ENCODE measurements at regions not wholly inside any gene's neighbourhood (a gene's known extent, or its start where the extent isn't known, plus 50 kb on each side); places are given as distances from the start of the nearest gene placed in this dataset.

DNA sequence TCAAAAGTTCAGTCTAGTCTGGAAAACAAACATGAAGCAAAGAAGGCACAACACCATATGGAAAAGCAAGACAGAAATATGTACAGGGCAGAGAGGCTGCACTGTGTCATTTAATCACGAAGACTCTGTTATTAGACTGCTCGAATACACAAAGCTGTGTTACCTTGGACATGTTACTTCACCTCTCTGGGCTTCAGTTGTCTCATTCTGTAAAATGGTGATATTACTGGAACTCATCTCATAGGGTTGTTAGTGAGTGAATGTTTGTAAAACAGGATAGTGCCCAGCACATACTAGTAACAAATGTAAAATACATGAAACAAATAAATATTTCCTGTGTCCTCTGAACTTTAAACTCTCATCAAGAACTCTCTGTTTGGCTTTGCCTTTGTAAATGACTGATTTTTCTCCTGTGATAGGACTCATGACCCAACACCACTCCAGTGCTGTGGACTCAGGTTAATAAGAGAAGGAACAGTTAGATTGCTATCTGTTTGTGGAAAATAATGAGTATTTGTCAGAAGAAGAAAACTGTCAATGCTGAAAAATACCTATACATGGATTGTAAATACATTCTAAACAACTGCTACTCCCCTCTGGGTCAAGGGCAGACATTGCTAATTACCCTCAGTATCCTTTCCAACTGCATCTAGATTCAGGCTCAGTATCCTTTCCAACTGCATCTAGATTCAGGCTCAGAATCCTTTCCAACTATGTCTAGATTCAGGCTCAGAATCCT, 62.3 kb downstream of the ZIC5 start:
- DNase-seq (ENCODE audit: low spot score), result no peak
- Histone ChIP-seq H3K4me1 (ENCODE audit: insufficient read depth) (peaks cover 7% of the 10 kb centered on the region), H3K9me2 (replicated peaks; ENCODE audit: insufficient read depth) (no peaks in the 10 kb centered on the region), H4K20me1 (ENCODE audit: insufficient read depth, poor library complexity, severe bottlenecking) (no peaks in the 10 kb centered on the region), H2AFZ (no peak overlapping the region), H3K27me3 (peaks cover 22% of the 10 kb centered on the region), H3K36me3 (replicated peaks; ENCODE audit: insufficient read depth, low read depth) (no peaks in the 10 kb centered on the region), H3K9me3 (ENCODE audit: low read depth) (no peaks in the 10 kb centered on the region), H3K4me3 (no peak overlapping the region), H3K4me2 (no peak overlapping the region), H3K27ac (no peak overlapping the region), H3K79me2 (no peaks in the 10 kb centered on the region)
- TF ChIP-seq EZH2phosphoT487 (IDR thresholded peaks at IDR 0.05; ENCODE audit: low read depth, severe bottlenecking, unreplicated experiment), result no peak
- TF ChIP-seq, protein P1, sequence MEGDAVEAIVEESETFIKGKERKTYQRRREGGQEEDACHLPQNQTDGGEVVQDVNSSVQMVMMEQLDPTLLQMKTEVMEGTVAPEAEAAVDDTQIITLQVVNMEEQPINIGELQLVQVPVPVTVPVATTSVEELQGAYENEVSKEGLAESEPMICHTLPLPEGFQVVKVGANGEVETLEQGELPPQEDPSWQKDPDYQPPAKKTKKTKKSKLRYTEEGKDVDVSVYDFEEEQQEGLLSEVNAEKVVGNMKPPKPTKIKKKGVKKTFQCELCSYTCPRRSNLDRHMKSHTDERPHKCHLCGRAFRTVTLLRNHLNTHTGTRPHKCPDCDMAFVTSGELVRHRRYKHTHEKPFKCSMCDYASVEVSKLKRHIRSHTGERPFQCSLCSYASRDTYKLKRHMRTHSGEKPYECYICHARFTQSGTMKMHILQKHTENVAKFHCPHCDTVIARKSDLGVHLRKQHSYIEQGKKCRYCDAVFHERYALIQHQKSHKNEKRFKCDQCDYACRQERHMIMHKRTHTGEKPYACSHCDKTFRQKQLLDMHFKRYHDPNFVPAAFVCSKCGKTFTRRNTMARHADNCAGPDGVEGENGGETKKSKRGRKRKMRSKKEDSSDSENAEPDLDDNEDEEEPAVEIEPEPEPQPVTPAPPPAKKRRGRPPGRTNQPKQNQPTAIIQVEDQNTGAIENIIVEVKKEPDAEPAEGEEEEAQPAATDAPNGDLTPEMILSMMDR (IDR thresholded peaks at IDR 0.05; ENCODE audit: poor library complexity), result no peak
- TF ChIP-seq EZH2 (IDR thresholded peaks at IDR 0.05; ENCODE audit: borderline replicate concordance), result no peak
- WGBS (ENCODE audit: low lambda C conversion rate, missing lambda C conversion rate), result 93% methylated on average over 2 of the region's 2 CpGs

DNA sequence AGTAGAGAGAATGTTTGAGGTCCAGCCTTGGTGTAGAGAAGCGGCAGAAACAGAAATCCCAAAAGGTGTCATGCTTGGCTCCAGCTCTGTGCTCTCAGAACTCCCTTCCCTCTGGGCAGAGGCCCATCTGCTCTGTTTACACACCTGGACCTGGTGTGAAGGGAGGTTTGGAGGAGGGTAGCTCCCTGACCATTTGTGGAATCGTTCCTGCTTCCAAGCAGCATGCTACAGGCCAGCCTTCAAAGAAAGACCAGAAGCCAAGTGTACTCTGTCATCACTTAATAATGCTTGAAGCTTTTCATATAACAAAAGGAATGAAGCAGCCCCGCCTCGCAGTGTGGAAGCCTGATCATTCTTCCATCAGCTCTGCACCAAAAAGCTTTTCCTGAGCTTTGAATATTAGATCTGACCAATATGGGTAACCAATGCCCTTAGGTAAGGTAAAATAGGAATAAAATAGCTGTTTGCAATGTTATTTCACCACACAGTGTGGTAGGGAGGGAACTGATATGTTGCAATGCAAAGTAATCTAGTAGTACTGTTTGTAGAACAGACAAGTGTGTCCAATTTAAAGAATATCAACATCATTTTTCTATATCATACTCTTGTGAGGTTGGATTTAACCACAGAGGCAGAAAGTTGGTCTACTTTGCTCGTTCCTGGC, 63.3 kb downstream of the ZIC5 start:
- peaks cover 14% of the 10 kb centered on the region for H3K27me3 ChIP-seq
- DNase-seq (ENCODE audit: low spot score), result no peak
- H3K79me2 ChIP-seq, result no peaks in the 10 kb centered on the region
- WGBS (ENCODE audit: low lambda C conversion rate, missing lambda C conversion rate), result 67% methylated on average over 5 of the region's 5 CpGs
- no peak overlapping the region for H3K27ac ChIP-seq
- H3K4me3 ChIP-seq, result no peak overlapping the region
- H2AFZ ChIP-seq, result no peak overlapping the region
- H4K20me1 ChIP-seq (ENCODE audit: insufficient read depth, poor library complexity, severe bottlenecking), result no peaks in the 10 kb centered on the region
- H3K4me1 ChIP-seq (ENCODE audit: insufficient read depth), result peaks cover 7% of the 10 kb centered on the region
- H3K4me2 ChIP-seq, result no peak overlapping the region
- H3K9me3 ChIP-seq (ENCODE audit: low read depth), result no peaks in the 10 kb centered on the region
- no peaks in the 10 kb centered on the region for H3K36me3 ChIP-seq (replicated peaks; ENCODE audit: insufficient read depth, low read depth)
- H3K9me2 ChIP-seq (replicated peaks; ENCODE audit: insufficient read depth), result no peaks in the 10 kb centered on the region
- TF ChIP-seq, protein P1 (IDR thresholded peaks at IDR 0.05; ENCODE audit: poor library complexity), result no peak
- TF ChIP-seq EZH2phosphoT487 (IDR thresholded peaks at IDR 0.05; ENCODE audit: low read depth, severe bottlenecking, unreplicated experiment) (no peak), EZH2 (IDR thresholded peaks at IDR 0.05; ENCODE audit: borderline replicate concordance) (no peak)

DNA sequence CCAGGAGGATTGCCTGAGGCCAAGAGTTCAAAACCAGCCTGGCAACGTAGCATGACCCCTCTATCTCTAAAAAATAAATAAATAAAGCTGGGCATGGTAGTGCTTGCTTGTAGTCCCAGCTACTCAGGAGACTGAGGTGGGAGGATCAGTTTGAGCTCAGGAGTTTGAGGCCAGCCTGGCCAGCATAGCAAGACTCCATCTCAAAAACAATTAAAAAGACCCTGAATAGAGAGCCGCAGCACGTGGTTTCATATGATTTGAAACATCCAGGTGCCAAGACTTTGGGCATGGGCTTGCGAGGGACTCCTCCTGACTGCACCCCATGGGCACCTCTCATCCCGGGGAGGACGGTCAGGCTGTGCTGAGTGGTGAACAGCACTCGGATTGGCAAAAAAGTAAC, 63.9 kb downstream of the ZIC5 start:
- no peak overlapping the region for H3K4me2 ChIP-seq
- H2AFZ ChIP-seq, result no peak overlapping the region
- no peaks in the 10 kb centered on the region for H3K9me3 ChIP-seq (ENCODE audit: low read depth)
- peaks cover 11% of the 10 kb centered on the region for H3K27me3 ChIP-seq
- WGBS (ENCODE audit: low lambda C conversion rate, missing lambda C conversion rate), result 88% methylated on average over 7 of the region's 7 CpGs
- H3K9me2 ChIP-seq (replicated peaks; ENCODE audit: insufficient read depth), result no peaks in the 10 kb centered on the region
- no peaks in the 10 kb centered on the region for H3K79me2 ChIP-seq
- H3K4me3 ChIP-seq, result no peak overlapping the region
- H3K36me3 ChIP-seq (replicated peaks; ENCODE audit: insufficient read depth, low read depth), result no peaks in the 10 kb centered on the region
- no peak for DNase-seq (ENCODE audit: low spot score)
- TF ChIP-seq, protein P1 (IDR thresholded peaks at IDR 0.05; ENCODE audit: poor library complexity), result no peak
- no peak for TF ChIP-seq EZH2phosphoT487 (IDR thresholded peaks at IDR 0.05; ENCODE audit: low read depth, severe bottlenecking, unreplicated experiment)
- no peak for TF ChIP-seq EZH2 (IDR thresholded peaks at IDR 0.05; ENCODE audit: borderline replicate concordance)
- no peaks in the 10 kb centered on the region for H4K20me1 ChIP-seq (ENCODE audit: insufficient read depth, poor library complexity, severe bottlenecking)
- no peak overlapping the region for H3K27ac ChIP-seq
- H3K4me1 ChIP-seq (ENCODE audit: insufficient read depth), result peaks cover 7% of the 10 kb centered on the region

Measured in hepatocyte (in vitro differentiated cells).